T47D (cell line): ENCODE measurements at regions not wholly inside any gene's neighbourhood (a gene's known extent, or its start where the extent isn't known, plus 50 kb on each side); places are given as distances from the start of the nearest gene placed in this dataset.

Experiments
- DNase-seq, 2 experiments: peaks; one replicate each; pipeline versions ENCODE4 v3.0.0 to v3.0.0-alpha.2; 2011 to 2012; ENCODE audit warnings: low read depth in 1 of 2, low spot score in 1 of 2
- JUND ChIP-seq: IDR thresholded peaks from 2 replicates; pipeline ENCODE4 v1.6.1; 2012; ENCODE audit warnings: low read depth
- in situ Hi-C: cut with HindIII; loops from 2 replicates; pipeline ENCODE4 v1.10.0; 2016; ENCODE audit warnings: low sequenced_read_pairs, low pct_unique_long_range_greater_than_20kb

GRCh38 chr10:128465697-128466096 lies 339.5 kb upstream of the MKI67 start:
- TF ChIP-seq JUND = no peak
- in situ Hi-C loops = no loop called here

DNA sequence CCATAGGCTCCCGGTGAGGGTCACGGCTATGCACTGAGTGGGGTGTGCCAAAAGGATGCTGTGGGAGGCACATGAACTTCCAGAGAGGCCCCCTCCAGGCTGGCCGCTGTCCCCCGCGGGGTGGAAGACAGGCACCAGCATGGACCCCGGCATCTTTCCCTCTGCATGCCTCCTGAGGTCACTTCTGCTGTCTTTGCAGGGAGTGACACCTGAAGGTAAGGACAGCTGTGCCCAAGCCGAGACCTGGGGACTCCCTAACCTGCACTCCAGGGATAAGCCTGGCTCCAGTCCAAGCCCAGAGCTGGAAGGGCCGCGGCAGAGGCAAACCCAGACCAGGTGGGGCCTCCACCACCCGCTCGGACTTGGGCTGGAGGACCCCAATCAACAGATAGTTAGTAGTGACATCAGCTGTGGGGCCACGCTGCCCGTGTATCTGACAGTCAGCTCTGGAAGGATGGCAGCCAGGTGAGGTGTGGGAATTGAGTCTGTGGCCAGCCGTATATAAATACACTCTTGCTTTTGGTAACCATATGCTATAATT lies 340.7 kb upstream of the MKI67 start:
- in situ Hi-C loops = no loop called here
- no peak for DNase-seq
- TF ChIP-seq JUND = no peak

More at GRCh38 chr10:128465697-128466096, 339.5 kb upstream of the MKI67 start:
- no peak for DNase-seq

DNA sequence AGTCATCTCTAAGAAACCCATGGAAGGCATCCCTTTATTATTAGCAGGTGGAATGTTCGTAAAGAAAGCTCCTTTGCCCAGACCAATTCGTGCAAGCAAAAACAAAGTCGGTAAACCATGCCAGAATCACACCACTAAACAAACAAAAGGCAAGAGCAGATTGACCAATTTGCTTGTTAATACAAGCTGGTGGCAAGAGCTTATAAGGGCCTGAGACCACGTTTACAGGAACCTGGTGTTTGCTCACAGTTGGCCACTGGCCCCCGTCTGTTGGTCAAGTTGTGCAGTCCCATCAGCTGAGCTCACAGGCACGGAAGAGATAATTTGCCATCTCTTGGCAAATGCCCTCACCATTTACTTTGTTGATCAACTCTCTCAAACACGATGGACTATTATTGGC lies 342.2 kb upstream of the MKI67 start:
- no peak for DNase-seq
- TF ChIP-seq JUND = no peak
- in situ Hi-C loops = no loop called here

GRCh38 chr10:128469515-128469914 lies 343.3 kb upstream of the MKI67 start:
- no peak for DNase-seq
- in situ Hi-C loops = no loop called here
- no peak for TF ChIP-seq JUND

DNA sequence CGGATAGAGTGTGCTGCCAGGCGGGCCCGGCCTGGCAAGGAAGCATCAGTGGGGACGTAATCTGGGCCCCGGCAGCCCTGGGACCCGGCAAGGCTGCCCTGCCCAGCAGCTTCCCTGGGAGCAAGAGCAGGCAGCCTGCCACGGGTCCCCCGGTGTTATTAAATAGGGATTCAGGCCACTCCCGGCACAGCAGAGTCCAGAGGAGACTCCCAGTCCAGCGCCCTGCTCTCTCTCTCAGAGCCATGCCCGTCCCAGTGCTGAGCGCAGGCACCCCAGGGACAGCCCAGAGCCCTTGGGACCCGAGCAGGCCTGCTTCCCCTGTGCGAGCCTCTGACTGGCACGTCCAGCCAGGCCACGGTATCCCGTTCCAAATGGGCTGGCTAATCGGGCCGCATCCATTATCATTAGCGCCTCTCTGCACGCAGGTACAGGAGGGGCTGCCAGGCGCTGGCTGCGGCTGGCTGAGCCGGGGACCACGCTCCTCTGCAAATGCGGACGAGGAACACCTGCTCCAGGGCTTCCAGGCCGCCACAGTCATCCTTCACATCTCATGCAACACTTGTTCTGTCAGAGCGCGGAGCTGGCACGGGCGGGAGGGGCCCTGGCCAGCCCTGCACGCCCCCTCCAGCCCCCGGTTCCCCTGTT lies 344.2 kb upstream of the MKI67 start:
- no peak for DNase-seq
- TF ChIP-seq JUND = no peak
- in situ Hi-C loops = no loop called here

DNA sequence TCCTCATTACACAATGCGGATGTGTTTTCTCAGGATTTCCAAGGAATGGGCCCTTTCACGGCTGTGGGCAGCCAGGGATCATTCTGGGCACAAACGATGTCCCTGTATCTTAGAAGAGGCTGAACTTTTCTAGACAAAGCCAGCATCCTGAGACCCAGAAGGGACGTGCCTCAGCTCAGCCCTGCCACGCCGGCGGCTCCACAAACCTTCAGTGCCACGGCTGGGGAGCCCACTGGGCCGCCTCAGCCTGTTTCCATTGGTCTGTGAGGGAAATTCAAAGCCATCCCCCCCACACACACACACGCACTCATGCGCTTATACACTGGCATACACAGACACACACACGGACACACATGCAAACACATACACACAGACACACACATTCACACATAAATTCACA lies 344.9 kb upstream of the MKI67 start:
- DNase-seq = no peak
- TF ChIP-seq JUND = no peak
- in situ Hi-C loops = no loop called here

- in situ Hi-C loops = no loop called here
- no peak for TF ChIP-seq JUND
- no peak for DNase-seq
Observed at GRCh38 chr10:128472196-128472595, 346.0 kb upstream of the MKI67 start.

GRCh38 chr10:128473396-128473795 lies 347.2 kb upstream of the MKI67 start:
- in situ Hi-C loops = no loop called here
- no peak for DNase-seq
- no peak for TF ChIP-seq JUND

GRCh38 chr10:128473911-128474310 lies 347.7 kb upstream of the MKI67 start:
- in situ Hi-C loops = no loop called here
- TF ChIP-seq JUND = no peak
- DNase-seq = no peak

- no peak for DNase-seq
- TF ChIP-seq JUND = no peak
- in situ Hi-C loops = no loop called here
Observed at GRCh38 chr10:128474571-128474970, 348.3 kb upstream of the MKI67 start.

GRCh38 chr10:128475686-128476367 lies 349.6 kb upstream of the MKI67 start:
- no peak for DNase-seq
- no peak for TF ChIP-seq JUND
- in situ Hi-C loops = no loop called here

DNA sequence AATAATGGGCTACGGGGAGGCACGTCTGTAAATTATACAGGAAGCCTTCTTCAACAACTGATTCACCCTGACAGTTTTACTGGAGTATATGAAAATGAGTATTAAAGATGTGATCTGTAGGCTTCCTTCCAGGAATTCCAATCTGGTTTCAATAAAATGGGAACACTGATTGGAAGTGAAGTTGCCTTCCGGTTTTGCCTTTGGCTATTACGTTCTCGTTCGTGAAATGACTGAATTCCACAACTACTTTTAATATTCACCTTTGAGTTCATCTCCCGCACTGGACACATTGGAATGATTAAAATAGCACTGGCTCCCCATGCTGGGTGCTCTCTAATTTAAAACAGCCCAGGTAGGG lies 350.1 kb upstream of the MKI67 start:
- TF ChIP-seq JUND = no peak
- in situ Hi-C loops = no loop called here
- no peak for DNase-seq

- in situ Hi-C loops = no loop called here
- DNase-seq = no peak
- no peak for TF ChIP-seq JUND
Observed at GRCh38 chr10:128476845-128477244, 350.6 kb upstream of the MKI67 start.

DNA sequence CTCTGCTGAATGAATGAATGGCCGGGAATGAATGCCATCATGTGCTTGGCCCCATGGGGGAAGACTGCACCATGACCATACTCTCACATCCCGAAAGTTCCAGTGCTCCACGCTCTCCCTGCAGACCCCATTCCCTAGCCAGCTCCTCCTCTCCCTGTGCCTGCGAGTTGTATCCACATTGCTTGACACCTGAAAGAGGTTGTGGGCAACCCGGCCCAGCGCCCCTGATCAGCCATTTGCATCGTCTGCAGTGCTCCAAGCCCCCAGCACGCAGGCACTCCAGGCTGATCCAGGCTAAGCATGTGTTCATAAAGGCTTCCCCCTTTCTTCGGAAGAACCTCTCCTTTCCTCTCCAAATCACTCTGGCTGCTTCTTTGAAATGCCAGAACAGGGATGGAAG lies 354.4 kb upstream of the MKI67 start:
- no peak for TF ChIP-seq JUND
- in situ Hi-C loops = no loop called here
- DNase-seq = no peak
